ENCODE measurements at regions not wholly inside any gene's neighbourhood (a gene's known extent, or its start where the extent isn't known, plus 50 kb on each side); places are given as distances from the start of the nearest gene placed in this dataset.

DNA sequence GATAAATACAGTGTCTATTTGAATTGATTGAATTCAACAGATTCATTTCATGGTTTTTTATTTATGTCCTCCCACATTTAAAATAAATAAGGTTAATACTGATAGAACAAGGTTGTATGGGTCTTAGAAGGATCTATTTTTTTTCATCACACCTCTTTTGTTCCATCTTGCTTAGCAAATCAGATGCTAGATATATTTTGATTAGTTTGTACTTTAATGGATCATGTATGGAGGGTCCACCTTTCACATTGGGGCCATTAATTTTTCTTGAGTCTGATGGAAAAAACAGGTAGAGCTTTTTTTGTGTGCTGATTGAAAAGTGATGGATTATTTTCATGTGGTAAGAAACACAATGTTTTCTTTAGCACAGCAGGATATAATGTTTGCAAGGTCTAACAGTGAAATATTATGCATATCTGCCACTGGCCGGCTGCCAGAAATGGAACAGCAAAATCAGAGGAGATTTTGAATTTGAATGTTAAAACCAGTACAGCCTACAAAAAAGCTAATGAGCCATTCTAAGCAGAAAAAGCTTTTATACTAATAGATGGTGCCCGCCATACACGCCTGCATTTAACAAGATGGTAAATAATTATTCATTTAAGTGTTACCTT is 188.1 kb upstream of the ETAA1 start:
- no peak for TF ChIP-seq GATA2 (IDR thresholded peaks at IDR 0.05; ENCODE audit: low read depth, low read length)
- no peak for TF ChIP-seq GATA3 (IDR thresholded peaks at IDR 0.05; ENCODE audit: low read depth, low read length)

Measured in SH-SY5Y (cell line).